Activated B cell treated with CpG ODN at 0.5 μM for 24 hours (primary cell): ENCODE measurements at regions not wholly inside any gene's neighbourhood (a gene's known extent, or its start where the extent isn't known, plus 50 kb on each side); places are given as distances from the start of the nearest gene placed in this dataset.

Source experiments
- ATAC-seq: fragments of 200-7000 bp; cut with Tn5 transposase; one replicate; pipeline ENCODE4 v1.10.0; 2021; ENCODE audit warnings: low read depth, mild to moderate bottlenecking, moderate library complexity
- CTCF ChIA-PET: fragments of 350-600 bp; sonication (Branson Sonifier 250); formaldehyde crosslinking; loops from one replicate; lab custom pipeline; 2021; ENCODE audit warnings: antibody characterized with exemption; lab: Charles Lee
- POLR2A ChIA-PET: fragments of 350-600 bp; sonication (Branson Sonifier 250); formaldehyde crosslinking; loops from one replicate; lab custom pipeline; 2021; ENCODE audit warnings: antibody characterized with exemption; lab: Charles Lee
- DNase-seq: peaks from one replicate; pipeline ENCODE4 v3.0.0; 2022
- H3K27ac Mint-ChIP-seq: one replicate; pipeline ENCODE4 v1.8.0; 2020; ENCODE audit warnings: mixed read lengths
- H3K27me3 Mint-ChIP-seq: one replicate; pipeline ENCODE4 v1.8.0; 2021; ENCODE audit warnings: mixed read lengths
- H3K36me3 Mint-ChIP-seq: one replicate; pipeline ENCODE4 v1.8.0; 2021; ENCODE audit warnings: low read depth, mixed read lengths
- H3K4me1 Mint-ChIP-seq: one replicate; pipeline ENCODE4 v1.8.0; 2021; ENCODE audit warnings: mixed read lengths
- H3K4me3 Mint-ChIP-seq: one replicate; pipeline ENCODE4 v1.8.0; 2020; ENCODE audit warnings: mild to moderate bottlenecking, mixed read lengths
- H3K9me3 Mint-ChIP-seq: one replicate; pipeline ENCODE4 v1.8.0; 2020; ENCODE audit warnings: mixed read lengths
- intact Hi-C: fragments of 100-400 bp; cut with micrococcal nuclease; formaldehyde crosslinking; loops from one replicate; pipeline ENCODE4 v1.15.1; 2024
- TF ChIP-seq, protein P1 (sequence below): fragments of 200-600 bp; IDR thresholded peaks from one replicate; pipeline ENCODE4 v1.8.0; 2022; ENCODE audit warnings: antibody characterized with exemption, mild to moderate bottlenecking

DNA sequence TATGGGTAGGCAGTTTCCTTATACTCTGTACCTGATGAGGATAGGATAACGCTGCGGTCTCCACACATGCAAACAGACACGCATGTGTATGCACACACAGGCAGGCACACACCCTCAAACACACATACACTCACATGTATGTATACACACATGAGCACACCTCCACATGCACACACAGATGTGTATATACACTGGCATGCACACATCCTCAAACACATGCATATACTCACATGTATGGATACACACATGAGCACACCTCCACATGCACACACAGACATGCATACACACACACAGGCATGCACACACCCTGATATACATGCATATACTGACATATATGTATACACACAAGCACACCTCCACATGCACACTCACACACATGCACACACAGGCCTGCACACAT is 267.8 kb upstream of the HDAC4 start:
- ChIA-PET POLR2A (no interaction called here), CTCF (no interaction called here)
- H3K4me3 Mint-ChIP-seq: no peak overlapping the region
- H3K9me3 Mint-ChIP-seq: no peaks in the 10 kb centered on the region
- intact Hi-C loops: no loop called here
- H3K36me3 Mint-ChIP-seq: no peaks in the 10 kb centered on the region
- no peak for DNase-seq
- H3K27ac Mint-ChIP-seq: no peak overlapping the region
- TF ChIP-seq, protein P1, sequence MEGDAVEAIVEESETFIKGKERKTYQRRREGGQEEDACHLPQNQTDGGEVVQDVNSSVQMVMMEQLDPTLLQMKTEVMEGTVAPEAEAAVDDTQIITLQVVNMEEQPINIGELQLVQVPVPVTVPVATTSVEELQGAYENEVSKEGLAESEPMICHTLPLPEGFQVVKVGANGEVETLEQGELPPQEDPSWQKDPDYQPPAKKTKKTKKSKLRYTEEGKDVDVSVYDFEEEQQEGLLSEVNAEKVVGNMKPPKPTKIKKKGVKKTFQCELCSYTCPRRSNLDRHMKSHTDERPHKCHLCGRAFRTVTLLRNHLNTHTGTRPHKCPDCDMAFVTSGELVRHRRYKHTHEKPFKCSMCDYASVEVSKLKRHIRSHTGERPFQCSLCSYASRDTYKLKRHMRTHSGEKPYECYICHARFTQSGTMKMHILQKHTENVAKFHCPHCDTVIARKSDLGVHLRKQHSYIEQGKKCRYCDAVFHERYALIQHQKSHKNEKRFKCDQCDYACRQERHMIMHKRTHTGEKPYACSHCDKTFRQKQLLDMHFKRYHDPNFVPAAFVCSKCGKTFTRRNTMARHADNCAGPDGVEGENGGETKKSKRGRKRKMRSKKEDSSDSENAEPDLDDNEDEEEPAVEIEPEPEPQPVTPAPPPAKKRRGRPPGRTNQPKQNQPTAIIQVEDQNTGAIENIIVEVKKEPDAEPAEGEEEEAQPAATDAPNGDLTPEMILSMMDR: no peak
- no peaks in the 10 kb centered on the region for H3K4me1 Mint-ChIP-seq
- ATAC-seq: no peak
- peaks cover 4% of the 10 kb centered on the region for H3K27me3 Mint-ChIP-seq

DNA sequence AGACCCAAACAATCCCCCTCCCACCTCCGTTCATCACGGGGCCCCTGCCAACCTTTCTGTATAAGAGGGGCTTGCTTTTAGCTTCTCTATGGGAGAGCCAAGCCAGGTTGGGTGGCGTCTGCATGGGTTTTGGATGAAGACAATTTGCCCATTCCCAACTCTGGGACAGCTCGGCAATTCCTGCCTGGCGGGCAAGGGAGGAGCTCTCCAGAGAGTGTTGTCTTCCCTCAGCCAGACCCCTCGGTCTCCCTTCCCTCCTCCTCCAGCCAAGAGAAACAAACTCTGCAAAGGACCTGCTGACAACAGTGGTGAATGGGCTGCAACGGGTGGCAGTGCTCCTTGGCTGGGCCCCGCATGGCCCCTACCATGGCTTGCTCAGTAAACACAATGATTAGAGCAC is 267.2 kb upstream of the HDAC4 start:
- ChIA-PET CTCF (no interaction called here), POLR2A (no interaction called here)
- no peak for ATAC-seq
- Mint-ChIP-seq H3K9me3 (no peaks in the 10 kb centered on the region), H3K4me3 (no peak overlapping the region), H3K4me1 (no peaks in the 10 kb centered on the region), H3K36me3 (no peaks in the 10 kb centered on the region), H3K27ac (no peak overlapping the region), H3K27me3 (peaks cover 10% of the 10 kb centered on the region)
- DNase-seq: no peak
- intact Hi-C loops: no loop called here
- TF ChIP-seq, protein P1: no peak

DNA sequence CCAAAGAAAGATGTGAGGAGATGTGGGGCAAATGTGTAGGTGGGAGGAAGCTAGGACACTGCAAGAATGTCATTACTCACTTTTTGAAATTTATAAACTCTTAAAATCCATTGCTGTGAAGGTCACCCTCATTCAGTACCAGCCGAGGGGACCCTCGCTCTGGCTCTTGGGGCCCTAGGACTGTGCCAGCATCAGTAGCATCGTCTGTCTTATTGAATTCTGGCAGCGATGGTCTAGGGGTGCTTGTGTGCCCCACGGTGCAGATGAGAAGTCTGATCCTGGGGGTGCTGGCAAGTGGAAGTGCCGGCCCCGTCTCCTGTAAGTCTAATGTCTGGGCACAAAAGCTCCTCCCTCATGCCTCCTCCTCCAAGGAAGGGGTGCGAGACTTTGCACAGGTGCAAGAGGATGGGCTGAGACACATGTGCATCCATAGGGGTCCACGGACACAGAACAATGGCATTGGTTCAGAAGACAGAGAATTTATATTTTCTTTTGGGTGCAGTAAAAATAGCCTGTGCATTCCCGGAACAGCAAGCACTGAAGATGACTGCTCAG is 266.7 kb upstream of the HDAC4 start:
- Mint-ChIP-seq H3K27ac (no peak overlapping the region), H3K9me3 (no peaks in the 10 kb centered on the region), H3K4me3 (no peak overlapping the region), H3K4me1 (no peaks in the 10 kb centered on the region), H3K36me3 (no peaks in the 10 kb centered on the region), H3K27me3 (peaks cover 15% of the 10 kb centered on the region)
- intact Hi-C loops: no loop called here
- ChIA-PET CTCF (no interaction called here), POLR2A (no interaction called here)
- no peak for DNase-seq
- TF ChIP-seq, protein P1: no peak
- ATAC-seq: no peak

DNA sequence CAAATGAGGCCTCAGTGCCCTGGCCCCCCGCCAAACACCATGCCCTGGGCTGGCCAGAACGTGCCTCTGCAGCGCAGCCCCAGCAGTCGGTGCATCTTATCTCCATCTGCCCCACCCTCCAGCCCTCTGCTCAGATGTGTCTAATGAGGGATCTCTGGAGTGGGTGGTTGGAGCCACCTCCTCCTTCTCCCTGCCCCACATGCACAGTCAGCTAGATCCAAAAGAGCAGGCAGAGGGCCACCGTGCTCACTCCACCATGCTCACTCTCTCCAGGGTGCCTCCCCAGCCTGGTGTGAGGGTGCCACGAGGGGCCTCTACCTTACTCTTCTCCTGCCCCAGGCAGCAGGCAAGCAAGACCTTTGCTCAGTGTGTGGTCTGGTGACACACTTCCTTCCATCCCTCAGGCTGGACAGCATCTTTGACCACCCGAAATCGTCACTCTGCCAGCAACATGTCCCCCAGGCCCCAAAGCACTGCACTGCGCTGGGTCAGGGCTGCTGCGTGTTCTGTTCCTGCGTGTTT is 266.1 kb upstream of the HDAC4 start:
- TF ChIP-seq, protein P1: no peak
- Mint-ChIP-seq H3K27me3 (peaks cover 21% of the 10 kb centered on the region), H3K4me1 (no peaks in the 10 kb centered on the region), H3K9me3 (no peaks in the 10 kb centered on the region), H3K27ac (no peak overlapping the region), H3K4me3 (no peak overlapping the region), H3K36me3 (no peaks in the 10 kb centered on the region)
- ATAC-seq: no peak
- DNase-seq: no peak
- ChIA-PET POLR2A (no interaction called here), CTCF (no interaction called here)
- intact Hi-C loops: no loop called here

- ChIA-PET POLR2A (no interaction called here), CTCF (no interaction called here)
- intact Hi-C loops: no loop called here
- H3K27ac Mint-ChIP-seq: no peak overlapping the region
- TF ChIP-seq, protein P1: no peak
- H3K36me3 Mint-ChIP-seq: no peaks in the 10 kb centered on the region
- no peak overlapping the region for H3K4me3 Mint-ChIP-seq
- peaks cover 27% of the 10 kb centered on the region for H3K27me3 Mint-ChIP-seq
- DNase-seq: no peak
- ATAC-seq: no peak
- no peaks in the 10 kb centered on the region for H3K4me1 Mint-ChIP-seq
- H3K9me3 Mint-ChIP-seq: no peaks in the 10 kb centered on the region
Measured at GRCh38 chr2:239666053-239666854, 265.4 kb upstream of the HDAC4 start.
